ENCODE measurements at regions not wholly inside any gene's neighbourhood (a gene's known extent, or its start where the extent isn't known, plus 50 kb on each side); places are given as distances from the start of the nearest gene placed in this dataset.
"Not testable (repeated sequence)": the region's sequence is repeated elsewhere in the genome, so short reads cannot be mapped to it uniquely, and the experiment has no call there.

- not testable (repeated sequence) for FAIRE-seq; DNase-seq (ENCODE audit: insufficient read length, low spot score)
Measured at GRCh38 chr4:142897518-142897917, 51.4 kb upstream of the INPP4B start.

DNA sequence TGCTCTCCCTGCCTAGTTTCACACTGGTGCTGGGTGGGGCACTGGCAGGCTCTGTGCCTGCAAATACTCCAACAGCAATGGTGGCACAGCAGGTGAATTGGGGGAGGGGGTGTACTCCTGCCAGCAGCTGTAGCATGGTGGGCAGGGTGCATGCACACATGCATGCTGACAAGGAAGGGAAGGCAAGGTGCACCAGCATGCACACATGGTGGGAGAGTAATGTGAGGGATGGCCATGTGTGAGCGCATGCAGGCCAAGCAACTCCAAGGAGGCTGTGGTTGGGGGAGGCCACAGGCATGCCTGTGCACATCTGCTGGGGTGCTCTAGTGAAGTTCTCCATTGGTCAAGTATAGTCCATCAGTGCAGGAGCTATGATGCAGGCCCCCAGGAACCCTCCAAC lies 54.5 kb upstream of the INPP4B start:
- FAIRE-seq, result no peak

GRCh38 chr4:142901166-142901662 lies 55.1 kb upstream of the INPP4B start:
- FAIRE-seq, result no peak

More for the DNA sequence above, 54.5 kb upstream of the INPP4B start:
- DNase-seq (ENCODE audit: insufficient read length, low spot score), result no peak

DNA sequence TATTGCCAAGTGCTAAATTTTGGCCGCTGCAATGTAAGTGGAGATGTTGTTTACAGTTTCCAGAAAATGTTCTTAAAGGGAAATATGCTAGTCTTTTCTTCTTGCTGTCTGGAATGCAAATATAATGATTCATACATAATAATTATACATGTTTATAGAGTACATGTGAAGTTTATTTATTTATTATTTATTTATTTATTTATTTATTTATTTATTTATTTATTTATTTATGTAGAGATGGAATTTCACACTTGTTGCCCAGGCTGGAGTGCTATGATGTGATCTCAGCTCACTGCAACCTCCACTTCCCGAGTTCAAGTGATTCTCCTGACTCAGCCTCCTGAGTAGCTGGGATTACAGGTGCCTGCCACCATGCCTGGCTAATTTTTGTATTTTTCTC lies 57.5 kb upstream of the INPP4B start:
- FAIRE-seq; DNase-seq (ENCODE audit: insufficient read length, low spot score): not testable (repeated sequence)

More at GRCh38 chr4:142901166-142901662, 55.1 kb upstream of the INPP4B start:
- no peak for DNase-seq (ENCODE audit: insufficient read length, low spot score)

GRCh38 chr4:142909908-142910307 lies 63.8 kb upstream of the INPP4B start:
- FAIRE-seq (no peak), DNase-seq (ENCODE audit: insufficient read length, low spot score) (no peak)

- no peak for FAIRE-seq
Measured at GRCh38 chr4:142913034-142913433, 66.9 kb upstream of the INPP4B start.

DNA sequence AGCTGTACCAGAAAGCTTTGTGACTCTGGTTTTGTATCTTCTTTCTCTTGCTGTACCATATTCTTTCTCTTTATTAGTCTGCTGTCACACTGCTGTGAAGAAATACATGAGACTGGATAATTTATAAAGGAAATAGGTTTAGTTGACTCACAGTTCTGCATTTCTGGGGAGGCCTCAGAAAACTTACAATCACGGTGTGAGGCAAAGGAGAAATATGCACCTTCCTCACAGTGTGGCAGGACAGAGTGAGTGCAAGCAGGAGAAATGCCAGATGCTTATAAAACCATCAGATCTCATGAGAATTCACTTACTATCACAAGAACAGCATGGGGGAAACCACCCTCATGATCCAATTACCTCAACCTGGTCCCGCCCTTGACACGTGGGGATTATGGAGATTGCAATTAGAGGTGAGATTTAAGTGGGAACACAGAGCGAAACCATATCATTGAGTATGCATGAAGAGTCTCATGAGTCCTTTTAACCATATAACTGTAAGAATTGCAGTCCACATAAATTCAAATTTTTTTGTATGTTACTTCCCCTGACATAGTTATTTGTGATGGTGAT lies 67.4 kb upstream of the INPP4B start:
- FAIRE-seq, result no peak
- DNase-seq (ENCODE audit: insufficient read length, low spot score), result no peak

More at GRCh38 chr4:142913034-142913433, 66.9 kb upstream of the INPP4B start:
- DNase-seq (ENCODE audit: insufficient read length, low spot score), result no peak

- no peak for DNase-seq (ENCODE audit: insufficient read length, low spot score)
- no peak for FAIRE-seq
Measured at GRCh38 chr4:142917678-142918077, 71.6 kb upstream of the INPP4B start.

DNA sequence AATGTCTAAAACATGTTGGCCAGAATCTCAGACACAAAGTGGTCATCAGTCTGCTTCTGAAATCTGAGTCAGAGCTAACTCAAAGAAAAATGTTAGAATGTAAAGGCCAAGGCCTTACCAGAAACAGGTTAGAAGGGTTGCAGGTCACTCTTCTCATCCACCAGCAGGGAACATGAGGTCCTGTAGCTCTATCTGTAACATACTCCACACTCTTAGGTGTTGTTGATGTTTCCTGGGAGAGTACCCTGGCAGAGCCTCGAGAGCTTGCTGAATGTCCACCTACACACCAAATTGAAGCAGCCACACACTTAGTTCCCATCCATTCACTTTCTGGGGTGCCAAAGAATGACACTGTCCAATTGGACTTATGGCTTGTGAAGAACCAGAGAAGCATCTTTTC lies 76.6 kb upstream of the INPP4B start:
- DNase-seq (ENCODE audit: insufficient read length, low spot score) (no peak), FAIRE-seq (no peak)

DNA sequence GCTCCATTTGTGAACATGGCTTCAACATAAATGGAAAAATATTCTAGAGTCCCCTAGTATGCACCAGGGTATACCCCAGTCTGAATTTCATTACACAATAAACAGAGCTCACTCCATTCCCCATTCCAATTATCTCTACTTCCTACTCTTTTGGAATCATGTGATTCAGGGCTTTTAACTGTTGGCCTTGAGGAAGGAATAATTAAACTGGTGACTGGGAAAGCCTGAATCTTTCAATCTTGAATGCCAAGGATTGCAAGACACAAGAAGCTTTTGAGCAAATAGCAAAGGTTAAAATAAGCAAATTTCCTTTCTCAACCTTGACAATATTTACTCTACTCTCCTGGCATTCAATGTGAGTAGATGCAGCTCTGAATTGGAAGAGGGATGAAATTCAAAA lies 77.5 kb upstream of the INPP4B start:
- DNase-seq (ENCODE audit: insufficient read length, low spot score), result no peak
- FAIRE-seq, result no peak

GRCh38 chr4:142925161-142925560 lies 79.1 kb upstream of the INPP4B start:
- no peak for DNase-seq (ENCODE audit: insufficient read length, low spot score)
- no peak for FAIRE-seq

DNA sequence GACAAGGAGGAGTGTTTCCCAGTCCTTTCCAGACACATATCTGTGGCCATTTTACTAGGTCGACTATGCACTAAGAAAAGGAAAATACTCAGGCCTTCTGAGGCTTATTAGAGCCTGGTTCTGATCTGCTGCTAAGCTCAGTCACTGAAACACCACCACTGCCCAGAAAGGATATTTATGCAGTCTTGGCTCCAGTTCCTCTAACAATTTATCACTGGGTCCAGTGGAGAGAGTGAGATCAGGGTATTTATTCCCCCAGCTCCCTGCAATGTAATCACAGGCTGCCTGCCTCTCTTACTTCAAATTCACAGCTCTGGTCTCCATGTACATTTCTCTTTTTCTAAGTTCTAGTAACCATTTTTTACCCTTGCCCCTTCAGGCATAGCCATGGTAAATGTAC lies 81.6 kb upstream of the INPP4B start:
- DNase-seq (ENCODE audit: insufficient read length, low spot score), result no peak
- no peak for FAIRE-seq

DNA sequence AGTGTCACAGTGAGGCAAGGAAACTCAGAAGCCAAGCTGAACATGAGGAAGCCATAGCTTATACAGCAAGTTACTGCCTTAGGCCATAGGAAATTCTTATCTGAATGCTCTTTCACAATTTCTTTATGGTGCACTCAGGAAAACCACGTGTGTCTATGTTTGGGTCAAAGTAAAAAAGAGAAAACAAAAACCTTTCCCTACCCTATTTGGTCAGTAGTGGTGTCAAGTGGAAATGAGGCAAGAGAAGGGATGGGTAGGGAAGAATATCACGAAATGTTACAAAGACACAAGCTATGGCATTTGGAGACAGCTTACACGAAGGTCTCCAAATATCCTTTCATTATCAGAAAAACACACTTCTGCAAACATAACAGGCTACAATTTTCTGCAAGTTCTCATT lies 83.4 kb upstream of the INPP4B start:
- DNase-seq (ENCODE audit: insufficient read length, low spot score), result no peak

GRCh38 chr4:142933207-142933606 lies 87.1 kb upstream of the INPP4B start:
- FAIRE-seq (no peak), DNase-seq (ENCODE audit: insufficient read length, low spot score) (no peak)

More for the DNA sequence above, 83.4 kb upstream of the INPP4B start:
- FAIRE-seq, result no peak

- DNase-seq (ENCODE audit: insufficient read length, low spot score) (no peak), FAIRE-seq (no peak)
Measured at GRCh38 chr4:142940425-142941330, 94.6 kb upstream of the INPP4B start.

DNA sequence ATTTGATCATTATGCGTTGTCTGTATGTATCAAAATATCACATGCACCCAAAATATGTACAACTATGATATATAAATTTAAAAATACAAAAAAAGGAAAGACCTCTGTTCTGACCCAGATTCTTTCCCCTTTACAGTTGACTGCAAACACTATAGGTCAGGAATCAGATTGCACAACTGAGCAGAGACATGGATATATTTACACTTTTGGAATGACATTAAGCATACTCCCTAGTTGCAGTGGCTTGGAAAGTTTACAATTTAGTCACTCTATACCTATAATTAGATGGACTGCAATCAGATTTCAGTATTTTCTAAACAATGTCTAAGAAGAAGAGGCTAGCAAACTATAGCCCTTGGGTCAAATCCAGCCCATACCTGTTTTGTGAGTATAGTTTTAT lies 98.5 kb upstream of the INPP4B start:
- DNase-seq (ENCODE audit: insufficient read length, low spot score) (no peak), FAIRE-seq (no peak)

DNA sequence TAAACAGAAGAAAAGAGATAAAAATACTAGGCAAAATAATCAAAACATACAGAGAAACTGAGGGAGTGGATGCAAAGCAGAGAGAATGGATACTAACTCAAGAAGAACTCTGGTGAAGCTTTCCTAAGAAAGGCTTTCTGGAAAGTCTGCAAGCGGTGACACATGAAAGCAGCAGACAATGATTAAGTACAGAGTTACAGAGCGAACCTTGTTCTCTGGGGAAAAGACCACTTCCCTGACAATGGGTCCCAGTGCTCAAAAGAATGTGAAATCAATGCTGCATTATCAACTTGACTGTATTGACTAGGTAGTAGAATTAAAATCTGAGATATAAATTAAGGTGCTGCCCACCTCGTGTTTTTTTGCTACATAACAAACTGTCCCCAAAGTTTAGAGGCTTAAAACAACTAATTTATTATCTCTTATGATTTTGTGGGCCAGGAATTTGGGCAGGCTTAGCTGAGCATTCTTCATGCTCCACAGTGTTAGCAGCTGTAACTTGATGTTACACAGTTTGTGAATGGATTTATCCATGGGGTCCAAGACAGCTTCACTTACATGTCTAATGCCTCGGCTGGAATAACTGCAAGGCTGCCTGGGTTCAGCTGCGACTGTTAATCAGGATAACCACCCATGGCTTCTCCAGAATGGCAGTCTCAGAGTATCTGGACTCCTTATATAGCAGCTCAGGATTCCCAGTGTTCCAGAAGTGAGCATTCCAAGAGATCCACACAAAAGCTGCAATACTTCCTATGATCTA lies 106.9 kb upstream of the INPP4B start:
- DNase-seq (ENCODE audit: insufficient read length, low spot score), result no peak
- no peak for FAIRE-seq

GRCh38 chr4:142954415-142954814 lies 108.3 kb upstream of the INPP4B start:
- FAIRE-seq (no peak), DNase-seq (ENCODE audit: insufficient read length, low spot score) (no peak)

GRCh38 chr4:142955501-142955900 lies 109.4 kb upstream of the INPP4B start:
- DNase-seq (ENCODE audit: insufficient read length, low spot score) (no peak), FAIRE-seq (no peak)

DNA sequence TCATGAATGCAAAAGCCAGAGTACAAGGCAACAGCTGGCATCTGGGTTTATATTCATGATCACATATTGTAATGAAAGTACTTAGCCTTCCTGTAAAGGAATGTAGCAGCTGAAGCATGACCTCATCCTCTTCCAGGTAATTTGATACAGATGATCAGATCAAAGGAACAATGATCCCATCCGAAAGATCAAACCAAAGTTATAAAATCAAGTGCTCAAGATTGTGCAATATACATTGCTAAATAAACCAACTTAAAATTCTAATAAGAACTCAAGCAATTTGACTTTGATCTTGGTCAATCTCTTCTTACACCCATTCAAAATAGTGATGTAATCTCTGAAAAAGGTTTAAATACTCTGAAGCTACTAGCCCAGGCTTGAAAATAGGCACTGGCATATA lies 113.1 kb upstream of the INPP4B start:
- DNase-seq (ENCODE audit: insufficient read length, low spot score), result no peak
- FAIRE-seq, result peak; percentile 31

DNA sequence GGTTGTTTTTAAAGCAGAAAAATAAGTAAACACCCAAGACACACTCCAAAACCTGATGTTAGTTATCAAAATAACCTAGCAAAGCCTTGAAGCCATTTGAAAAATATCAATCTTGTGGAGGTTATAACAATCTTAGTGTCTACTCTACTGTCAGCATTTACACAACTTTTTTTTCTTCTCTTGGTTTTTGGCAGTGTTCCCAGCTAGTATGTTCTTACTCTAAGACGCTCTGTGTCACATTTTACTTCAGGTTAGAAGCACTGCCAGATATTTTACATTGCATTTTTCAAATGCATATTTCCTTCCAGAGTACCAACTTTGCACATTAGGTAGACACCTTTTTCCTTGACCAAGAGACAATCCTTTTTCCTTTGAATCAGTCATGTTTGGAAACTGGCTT lies 114.0 kb upstream of the INPP4B start:
- DNase-seq (ENCODE audit: insufficient read length, low spot score), result no peak
- no peak for FAIRE-seq
